ENCODE measurements at regions not wholly inside any gene's neighbourhood (a gene's known extent, or its start where the extent isn't known, plus 50 kb on each side); places are given as distances from the start of the nearest gene placed in this dataset.

- TF ChIP-seq CTCF (conservative IDR thresholded peaks at IDR 0.05; ENCODE audit: low read length) (no peak), EZH2phosphoT487 (IDR thresholded peaks at IDR 0.05; ENCODE audit: borderline replicate concordance) (no peak)
Observed at GRCh38 chr7:16095171-16095950, 326.0 kb downstream of the CRPPA start.
